GM23338 (cell line): ENCODE measurements at regions not wholly inside any gene's neighbourhood (a gene's known extent, or its start where the extent isn't known, plus 50 kb on each side); places are given as distances from the start of the nearest gene placed in this dataset.

Experiments
- ATAC-seq: fragments of 200-7000 bp; cut with Tn5 transposase; 3 replicates; pipeline ENCODE4 v1.9.1; 2020
- DNase-seq: peaks from one replicate; pipeline ENCODE4 v3.0.0-alpha.2; 2015; ENCODE audit warnings: low spot score
- H2AFZ ChIP-seq: fragments of 200-600 bp; sonication (generic); 2 replicates; pipeline ENCODE4 v1.8.0; 2016; ENCODE audit warnings: antibody characterized with exemption, mild to moderate bottlenecking, moderate library complexity
- H3F3A ChIP-seq: fragments of 200-600 bp; sonication (generic); replicated peaks from 2 replicates; pipeline ENCODE4 v1.8.0; 2017; ENCODE audit warnings: antibody characterized with exemption, mixed run types, low read depth
- H3K27ac ChIP-seq: fragments of 200-600 bp; sonication (generic); 2 replicates; pipeline ENCODE4 v1.6.1; 2016; ENCODE audit warnings: low read depth
- H3K27me3 ChIP-seq: fragments of 200-600 bp; sonication (generic); 2 replicates; pipeline ENCODE4 v1.8.0; 2016; ENCODE audit warnings: mild to moderate bottlenecking, mixed run types, moderate library complexity; ENCODE audit not compliant: insufficient read depth
- H3K36me3 ChIP-seq: fragments of 200-600 bp; sonication (generic); 2 replicates; pipeline ENCODE4 v1.8.0; 2016; ENCODE audit warnings: mild to moderate bottlenecking; ENCODE audit not compliant: insufficient read depth
- H3K4me1 ChIP-seq: fragments of 200-600 bp; sonication (generic); 2 replicates; pipeline ENCODE4 v1.8.0; 2016; ENCODE audit warnings: mild to moderate bottlenecking, moderate library complexity; ENCODE audit not compliant: insufficient read depth
- H3K4me2 ChIP-seq: fragments of 200-600 bp; sonication (generic); 2 replicates; pipeline ENCODE4 v1.7.1; 2017; ENCODE audit warnings: mixed run types
- H3K4me3 ChIP-seq: fragments of 200-600 bp; sonication (generic); 2 replicates; pipeline ENCODE4 v1.6.1; 2016; ENCODE audit warnings: mixed run types
- H3K79me2 ChIP-seq: fragments of 200-600 bp; sonication (generic); replicated peaks from 2 replicates; pipeline ENCODE4 v1.8.0; 2017; ENCODE audit warnings: mild to moderate bottlenecking; ENCODE audit not compliant: insufficient read depth
- H3K9me2 ChIP-seq: fragments of 200-600 bp; sonication (generic); 2 replicates; pipeline ENCODE4 v1.8.0; 2017; ENCODE audit not compliant: insufficient read depth
- H4K20me1 ChIP-seq: fragments of 200-600 bp; sonication (generic); replicated peaks from 2 replicates; pipeline ENCODE4 v1.8.0; 2017; ENCODE audit warnings: mild to moderate bottlenecking; ENCODE audit not compliant: insufficient read depth
- H3K27ac Mint-ChIP-seq: 2 replicates; pipeline ENCODE4 v1.8.0; 2020; ENCODE audit warnings: inconsistent platforms, mild to moderate bottlenecking, moderate library complexity, mixed read lengths
- H3K27me3 Mint-ChIP-seq: 3 replicates; pipeline ENCODE4 v1.8.0; 2022; ENCODE audit warnings: low read depth, mild to moderate bottlenecking, moderate library complexity, mixed read lengths, inconsistent platforms; ENCODE audit not compliant: insufficient read depth, poor library complexity
- H3K36me3 Mint-ChIP-seq: 3 replicates; pipeline ENCODE4 v1.8.0; 2021; ENCODE audit warnings: low read depth, mild to moderate bottlenecking, inconsistent platforms, moderate library complexity, mixed read lengths
- H3K4me1 Mint-ChIP-seq: 3 replicates; pipeline ENCODE4 v1.8.0; 2020; ENCODE audit warnings: mild to moderate bottlenecking, inconsistent platforms, mixed read lengths
- H3K4me3 Mint-ChIP-seq: 3 replicates; pipeline ENCODE4 v1.8.0; 2021; ENCODE audit warnings: moderate library complexity, mild to moderate bottlenecking, inconsistent platforms, mixed read lengths
- H3K9me3 Mint-ChIP-seq: 3 replicates; pipeline ENCODE4 v1.8.0; 2020; ENCODE audit warnings: moderate library complexity, mild to moderate bottlenecking, inconsistent platforms, mixed read lengths
- ETS1 ChIP-seq: IDR thresholded peaks from 2 replicates; pipeline ENCODE4 v1.6.1; 2016; ENCODE audit warnings: antibody characterized with exemption
- EZH2 ChIP-seq: fragments of 200-600 bp; sonication (generic); IDR thresholded peaks from one replicate; pipeline ENCODE4 v1.8.0; 2017; ENCODE audit warnings: antibody characterized with exemption, mild to moderate bottlenecking, low read depth; ENCODE audit not compliant: unreplicated experiment
- EZH2phosphoT487 ChIP-seq: fragments of 200-600 bp; sonication (generic); IDR thresholded peaks from one replicate; pipeline ENCODE4 v1.8.1; 2018; ENCODE audit warnings: antibody characterized with exemption; ENCODE audit not compliant: unreplicated experiment
- JUNB ChIP-seq: IDR thresholded peaks from one replicate; pipeline ENCODE4 v1.6.1; 2016; ENCODE audit warnings: antibody characterized with exemption; ENCODE audit not compliant: unreplicated experiment
- NANOG ChIP-seq: IDR thresholded peaks from 2 replicates; pipeline ENCODE4 v1.6.1; 2016; ENCODE audit warnings: antibody characterized with exemption, borderline replicate concordance
- REST ChIP-seq: IDR thresholded peaks from one replicate; pipeline ENCODE4 v1.6.1; 2018; ENCODE audit warnings: antibody characterized with exemption; ENCODE audit not compliant: unreplicated experiment
- STAT1 ChIP-seq: IDR thresholded peaks from one replicate; pipeline ENCODE4 v1.6.1; 2016; ENCODE audit warnings: antibody characterized with exemption; ENCODE audit not compliant: unreplicated experiment
- ZNF114 ChIP-seq: fragments of 250-450 bp; sonication (Bioruptor Pico); IDR thresholded peaks from 2 replicates; pipeline ENCODE4 v1.5.0; 2020; ENCODE audit warnings: mild to moderate bottlenecking, moderate library complexity
- ZNF462 ChIP-seq: fragments of 250-450 bp; sonication (Bioruptor Pico); IDR thresholded peaks from 2 replicates; pipeline ENCODE4 v1.5.0; 2020; ENCODE audit warnings: mild to moderate bottlenecking, moderate library complexity
- TF ChIP-seq, protein P1 (sequence below), 2 experiments: fragments of 200-600 bp in 1 of 2; sonication (generic) in 1 of 2; conservative IDR thresholded peaks; 2 replicates each; pipeline versions ENCODE4 v1.5.1 to v1.6.1; 2016 to 2017; ENCODE audit warnings: antibody characterized with exemption in 2 of 2, low read depth in 2 of 2, mild to moderate bottlenecking in 2 of 2, moderate library complexity in 1 of 2

DNA sequence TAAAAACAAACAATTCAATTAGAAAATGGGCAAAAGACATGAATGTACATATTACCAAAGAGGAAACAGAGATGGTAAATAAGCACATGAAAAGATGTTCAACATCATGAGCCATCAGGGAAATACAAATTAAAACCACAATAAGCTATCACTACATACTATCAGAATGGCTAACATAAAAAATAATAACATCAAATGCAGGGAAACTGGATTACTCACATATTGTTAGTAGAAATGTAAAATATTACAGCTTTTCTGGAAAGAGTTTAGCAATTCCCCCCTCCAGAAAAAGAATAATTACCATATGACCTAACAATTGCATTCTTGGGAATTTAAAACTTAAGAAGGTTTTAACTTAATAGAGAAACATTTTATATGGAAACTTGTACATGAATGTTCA is 232.9 kb upstream of the MTPN start:
- no peaks in the 10 kb centered on the region for H3K36me3 Mint-ChIP-seq

DNA sequence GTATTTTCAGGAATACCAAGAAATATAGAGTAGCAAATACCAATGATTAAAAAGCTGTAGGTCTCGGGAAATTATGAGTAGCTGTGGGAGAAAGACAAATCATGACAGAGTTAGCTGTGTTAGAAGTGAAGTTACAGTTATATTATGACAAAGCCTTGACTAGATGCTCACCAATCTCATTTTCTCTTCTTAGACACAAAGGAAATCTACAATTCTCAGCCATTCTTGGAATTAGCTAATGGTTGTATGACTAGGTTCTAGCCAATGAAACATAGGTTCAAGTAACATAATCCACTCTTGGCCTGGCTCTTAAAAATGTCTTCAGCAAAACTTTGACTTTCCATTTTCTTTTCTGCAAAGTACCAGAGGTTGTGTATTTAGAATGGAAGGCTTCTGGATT is 228.8 kb upstream of the MTPN start:
- H3K4me3 Mint-ChIP-seq = no peak overlapping the region
- no peak for DNase-seq
- no peak for ATAC-seq
- no peaks in the 10 kb centered on the region for H3K27me3 ChIP-seq
- no peaks in the 10 kb centered on the region for H3K36me3 ChIP-seq
- no peaks in the 10 kb centered on the region for H3F3A ChIP-seq
- H3K4me2 ChIP-seq = no peak overlapping the region
- H3K4me1 ChIP-seq = no peaks in the 10 kb centered on the region
- no peaks in the 10 kb centered on the region; the same call in 1 of the 3 replicates for H3K9me3 Mint-ChIP-seq
- H3K79me2 ChIP-seq = no peaks in the 10 kb centered on the region
- peaks cover 8% of the 10 kb centered on the region for H3K27me3 Mint-ChIP-seq
- no peak overlapping the region for H3K27ac ChIP-seq
- peaks cover 3% of the 10 kb centered on the region; the same call in 1 of the 2 replicates for H3K9me2 ChIP-seq
- H4K20me1 ChIP-seq = no peaks in the 10 kb centered on the region
- no peak overlapping the region for H2AFZ ChIP-seq
- no peaks in the 10 kb centered on the region for H3K36me3 Mint-ChIP-seq
- no peak overlapping the region for H3K4me3 ChIP-seq
- H3K4me1 Mint-ChIP-seq = no peaks in the 10 kb centered on the region
- no peak overlapping the region for H3K27ac Mint-ChIP-seq
- TF ChIP-seq STAT1 (no peak), ZNF114 (no peak), ZNF462 (no peak), NANOG (no peak), ETS1 (no peak), REST (no peak), JUNB (no peak), EZH2 (no peak), EZH2phosphoT487 (no peak)
- TF ChIP-seq, protein P1, sequence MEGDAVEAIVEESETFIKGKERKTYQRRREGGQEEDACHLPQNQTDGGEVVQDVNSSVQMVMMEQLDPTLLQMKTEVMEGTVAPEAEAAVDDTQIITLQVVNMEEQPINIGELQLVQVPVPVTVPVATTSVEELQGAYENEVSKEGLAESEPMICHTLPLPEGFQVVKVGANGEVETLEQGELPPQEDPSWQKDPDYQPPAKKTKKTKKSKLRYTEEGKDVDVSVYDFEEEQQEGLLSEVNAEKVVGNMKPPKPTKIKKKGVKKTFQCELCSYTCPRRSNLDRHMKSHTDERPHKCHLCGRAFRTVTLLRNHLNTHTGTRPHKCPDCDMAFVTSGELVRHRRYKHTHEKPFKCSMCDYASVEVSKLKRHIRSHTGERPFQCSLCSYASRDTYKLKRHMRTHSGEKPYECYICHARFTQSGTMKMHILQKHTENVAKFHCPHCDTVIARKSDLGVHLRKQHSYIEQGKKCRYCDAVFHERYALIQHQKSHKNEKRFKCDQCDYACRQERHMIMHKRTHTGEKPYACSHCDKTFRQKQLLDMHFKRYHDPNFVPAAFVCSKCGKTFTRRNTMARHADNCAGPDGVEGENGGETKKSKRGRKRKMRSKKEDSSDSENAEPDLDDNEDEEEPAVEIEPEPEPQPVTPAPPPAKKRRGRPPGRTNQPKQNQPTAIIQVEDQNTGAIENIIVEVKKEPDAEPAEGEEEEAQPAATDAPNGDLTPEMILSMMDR (conservative IDR thresholded peaks at IDR 0.05; ENCODE audit: low read depth in 2 of 2) = no peak

More for the DNA sequence above, 232.9 kb upstream of the MTPN start:
- no peak for DNase-seq
- Histone ChIP-seq H3K9me2 (peaks cover 3% of the 10 kb centered on the region; the same call in 1 of the 2 replicates), H3F3A (no peaks in the 10 kb centered on the region), H4K20me1 (no peaks in the 10 kb centered on the region), H3K36me3 (no peaks in the 10 kb centered on the region), H3K27ac (no peak overlapping the region), H3K4me1 (no peaks in the 10 kb centered on the region), H2AFZ (no peak overlapping the region), H3K79me2 (no peaks in the 10 kb centered on the region), H3K4me2 (no peak overlapping the region), H3K27me3 (no peaks in the 10 kb centered on the region), H3K4me3 (no peak overlapping the region)
- H3K4me3 Mint-ChIP-seq = no peak overlapping the region
- H3K9me3 Mint-ChIP-seq = no peaks in the 10 kb centered on the region; the same call in 1 of the 3 replicates
- no peak overlapping the region for H3K27ac Mint-ChIP-seq
- peaks cover 8% of the 10 kb centered on the region for H3K27me3 Mint-ChIP-seq
- TF ChIP-seq NANOG = no peak
- no peak for ATAC-seq
- H3K4me1 Mint-ChIP-seq = no peaks in the 10 kb centered on the region
